ENCODE measurements at regions not wholly inside any gene's neighbourhood (a gene's known extent, or its start where the extent isn't known, plus 50 kb on each side); places are given as distances from the start of the nearest gene placed in this dataset.
A peak's percentile ranks its signal among the peaks of the same experiment; 100 is the strongest.

- DNase-seq (ENCODE audit: low read depth in 4 of 4, low spot score in 3 of 4): no peak
Observed at GRCh38 chr12:90173499-90174197, 465.0 kb upstream of the ATP2B1 start.

GRCh38 chr12:90172524-90172923, 463.9 kb upstream of the ATP2B1 start:
- DNase-seq (ENCODE audit: low read depth in 4 of 4, low spot score in 3 of 4): no peak

- no peak for DNase-seq (ENCODE audit: low read depth in 4 of 4, low spot score in 3 of 4)
Observed at GRCh38 chr12:90170740-90171139, 462.1 kb upstream of the ATP2B1 start.

GRCh38 chr12:90167518-90168208, 459.0 kb upstream of the ATP2B1 start:
- DNase-seq (ENCODE audit: low read depth in 4 of 4, low spot score in 3 of 4): no peak

- DNase-seq (ENCODE audit: low read depth in 4 of 4, low spot score in 3 of 4): no peak
Observed at GRCh38 chr12:90166671-90167070, 458.0 kb upstream of the ATP2B1 start.

GRCh38 chr12:90166012-90166411, 457.4 kb upstream of the ATP2B1 start:
- DNase-seq (ENCODE audit: low read depth in 4 of 4, low spot score in 3 of 4): no peak

GRCh38 chr12:90163975-90164374, 455.3 kb upstream of the ATP2B1 start:
- DNase-seq (ENCODE audit: low read depth in 4 of 4, low spot score in 3 of 4): no peak

GRCh38 chr12:90153827-90154226, 445.2 kb upstream of the ATP2B1 start:
- no peak for DNase-seq (ENCODE audit: low read depth in 4 of 4, low spot score in 3 of 4)

GRCh38 chr12:90152897-90153624, 444.4 kb upstream of the ATP2B1 start:
- peak in 2 of 4 donors; percentile 6 to 9 for DNase-seq (ENCODE audit: low read depth in 4 of 4, low spot score in 3 of 4)

GRCh38 chr12:90151491-90152015, 442.9 kb upstream of the ATP2B1 start:
- no peak for DNase-seq (ENCODE audit: low read depth in 4 of 4, low spot score in 3 of 4)

- no peak for DNase-seq (ENCODE audit: low read depth in 4 of 4, low spot score in 3 of 4)
Observed at GRCh38 chr12:90149453-90149852, 440.8 kb upstream of the ATP2B1 start.

- DNase-seq (ENCODE audit: low read depth in 4 of 4, low spot score in 3 of 4): no peak
Observed at GRCh38 chr12:90129366-90130030, 420.9 kb upstream of the ATP2B1 start.

- DNase-seq (ENCODE audit: low read depth in 4 of 4, low spot score in 3 of 4): no peak
Observed at GRCh38 chr12:90128526-90128925, 419.9 kb upstream of the ATP2B1 start.

- DNase-seq (ENCODE audit: low read depth in 4 of 4, low spot score in 3 of 4): no peak
Observed at GRCh38 chr12:90126125-90126524, 417.5 kb upstream of the ATP2B1 start.

- DNase-seq (ENCODE audit: low read depth in 4 of 4, low spot score in 3 of 4): no peak
Observed at GRCh38 chr12:90124914-90125313, 416.3 kb upstream of the ATP2B1 start.

GRCh38 chr12:90124289-90124688, 415.7 kb upstream of the ATP2B1 start:
- DNase-seq (ENCODE audit: low read depth in 4 of 4, low spot score in 3 of 4): no peak

GRCh38 chr12:90122681-90123080, 414.0 kb upstream of the ATP2B1 start:
- no peak for DNase-seq (ENCODE audit: low read depth in 4 of 4, low spot score in 3 of 4)

GRCh38 chr12:90120627-90121026, 412.0 kb upstream of the ATP2B1 start:
- DNase-seq (ENCODE audit: low read depth in 4 of 4, low spot score in 3 of 4): no peak

GRCh38 chr12:90112666-90113065, 404.0 kb upstream of the ATP2B1 start:
- DNase-seq (ENCODE audit: low read depth in 4 of 4, low spot score in 3 of 4): no peak

- DNase-seq (ENCODE audit: low read depth in 4 of 4, low spot score in 3 of 4): no peak
Observed at GRCh38 chr12:90111791-90112580, 403.3 kb upstream of the ATP2B1 start.
